ENCODE measurements at regions not wholly inside any gene's neighbourhood (a gene's known extent, or its start where the extent isn't known, plus 50 kb on each side); places are given as distances from the start of the nearest gene placed in this dataset.

DNA sequence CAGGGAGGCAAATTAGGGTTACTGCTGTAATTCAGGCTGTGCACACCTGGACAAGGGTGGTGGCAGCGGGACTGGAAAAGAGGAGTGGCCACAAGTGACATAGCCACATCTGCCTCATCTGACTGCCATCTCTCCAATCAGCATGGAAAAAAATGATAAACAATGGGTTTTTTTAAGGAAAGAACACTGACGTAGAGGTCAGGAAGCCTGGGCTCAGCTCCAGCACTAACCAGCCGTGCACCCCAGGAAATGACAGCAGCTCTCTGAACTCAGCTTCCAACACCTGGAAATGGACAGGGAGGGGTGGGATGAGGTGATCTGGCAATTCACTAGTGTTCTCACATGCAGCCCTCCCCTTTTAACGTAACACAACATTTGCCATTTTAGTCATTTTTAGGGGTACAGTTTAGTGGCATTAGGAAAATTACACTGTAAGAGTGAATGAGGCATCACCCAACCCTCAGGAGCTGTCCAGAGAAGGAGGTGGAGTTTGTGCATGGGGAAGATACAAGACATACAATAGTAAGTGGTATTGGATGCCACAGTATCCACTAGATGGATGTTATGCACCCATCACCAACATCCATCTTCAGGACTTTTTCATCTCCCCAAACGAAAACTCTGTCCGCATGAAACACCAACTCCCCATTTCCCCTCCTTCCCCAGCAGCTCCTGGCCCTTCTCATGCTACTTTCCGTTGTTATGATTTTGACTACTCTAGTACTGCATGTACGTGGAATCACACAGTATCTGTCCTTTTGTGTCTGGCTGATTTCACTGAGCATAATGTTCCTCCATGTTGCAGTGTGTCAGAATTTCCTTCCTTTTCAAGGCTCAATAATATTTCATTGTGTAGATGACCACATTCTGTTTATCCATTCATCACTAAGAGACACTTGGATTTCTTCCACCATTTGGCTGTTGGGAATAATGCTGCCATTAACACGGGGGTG is 215.5 kb upstream of the ECI2 start:
- Histone ChIP-seq H3K4me1 (ENCODE audit: control extremely low read depth in 1 of 4, control insufficient read depth in 4 of 4, insufficient read depth in 4 of 4, low read length in 3 of 4) (peaks cover 0 to 4% (median 0%) of the 10 kb centered on the region in 4 experiments), H3K4me3 (ENCODE audit: control insufficient read depth in 1 of 7, extremely low read depth in 1 of 7, insufficient read depth in 4 of 7, low read depth in 2 of 7, low read length in 6 of 7) (no peak overlapping the region), H3K27me3 (replicated peaks in 2 of 5; ENCODE audit: control insufficient read depth in 4 of 5, insufficient read depth in 5 of 5, low read length in 4 of 5) (no peaks in the 10 kb centered on the region), H3K27ac (ENCODE audit: insufficient read depth in 1 of 2, low read depth in 1 of 2, low read length in 2 of 2, poor library complexity in 1 of 2, severe bottlenecking in 2 of 2) (no peak overlapping the region), H3K9me3 (ENCODE audit: control extremely low read depth in 1 of 5, control insufficient read depth in 4 of 5, insufficient read depth in 2 of 5, low read depth in 1 of 5, low read length in 4 of 5) (peaks cover 0 to 4% (median 2%) of the 10 kb centered on the region in 5 experiments), H3K36me3 (ENCODE audit: control insufficient read depth in 4 of 4, insufficient read depth in 4 of 4, low read length in 3 of 4) (no peaks in the 10 kb centered on the region)
- POLR2A ChIA-PET, result no interaction called here
- CTCF ChIA-PET, result no interaction called here
- no peak for DNase-seq
- WGBS (ENCODE audit: insufficient coverage), result 60% methylated on average over 5 of the region's 9 CpGs

DNA sequence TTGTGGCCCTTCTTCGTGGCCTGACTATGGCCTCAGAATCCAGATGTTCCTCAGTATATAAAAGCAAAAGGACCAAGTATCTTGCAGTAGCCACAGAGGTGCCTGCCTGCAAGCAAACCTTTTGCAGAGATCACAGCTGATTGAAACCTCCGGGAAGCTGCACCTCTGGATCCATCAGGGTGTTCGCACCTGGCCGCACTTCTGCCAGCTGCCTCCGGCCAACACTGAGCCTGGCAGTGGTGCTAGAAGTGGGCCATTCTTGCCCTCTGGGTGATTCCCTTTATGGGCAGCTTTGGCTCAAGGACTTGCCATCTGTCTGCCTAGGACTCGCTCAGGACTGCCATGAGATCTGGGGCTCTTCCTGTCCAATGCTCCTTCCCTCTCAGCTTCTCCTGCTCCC is 214.6 kb upstream of the ECI2 start:
- no peaks in the 10 kb centered on the region for H3K36me3 ChIP-seq (ENCODE audit: control insufficient read depth in 4 of 4, insufficient read depth in 4 of 4, low read length in 3 of 4)
- H3K27me3 ChIP-seq (replicated peaks in 2 of 5; ENCODE audit: control insufficient read depth in 4 of 5, insufficient read depth in 5 of 5, low read length in 4 of 5), result no peaks in the 10 kb centered on the region
- ChIA-PET CTCF (no interaction called here), POLR2A (no interaction called here)
- DNase-seq, result no peak
- peaks cover 0 to 4% (median 2%) of the 10 kb centered on the region in 5 experiments for H3K9me3 ChIP-seq (ENCODE audit: control extremely low read depth in 1 of 5, control insufficient read depth in 4 of 5, insufficient read depth in 2 of 5, low read depth in 1 of 5, low read length in 4 of 5)
- H3K4me3 ChIP-seq (ENCODE audit: control insufficient read depth in 1 of 7, extremely low read depth in 1 of 7, insufficient read depth in 4 of 7, low read depth in 2 of 7, low read length in 6 of 7), result no peak overlapping the region
- peaks cover 0 to 13% (median 6%) of the 10 kb centered on the region in 4 experiments for H3K4me1 ChIP-seq (ENCODE audit: control extremely low read depth in 1 of 4, control insufficient read depth in 4 of 4, insufficient read depth in 4 of 4, low read length in 3 of 4)
- no peak overlapping the region for H3K27ac ChIP-seq (ENCODE audit: insufficient read depth in 1 of 2, low read depth in 1 of 2, low read length in 2 of 2, poor library complexity in 1 of 2, severe bottlenecking in 2 of 2)
- WGBS (ENCODE audit: insufficient coverage), result 97% methylated on average over 6 of the region's 6 CpGs

DNA sequence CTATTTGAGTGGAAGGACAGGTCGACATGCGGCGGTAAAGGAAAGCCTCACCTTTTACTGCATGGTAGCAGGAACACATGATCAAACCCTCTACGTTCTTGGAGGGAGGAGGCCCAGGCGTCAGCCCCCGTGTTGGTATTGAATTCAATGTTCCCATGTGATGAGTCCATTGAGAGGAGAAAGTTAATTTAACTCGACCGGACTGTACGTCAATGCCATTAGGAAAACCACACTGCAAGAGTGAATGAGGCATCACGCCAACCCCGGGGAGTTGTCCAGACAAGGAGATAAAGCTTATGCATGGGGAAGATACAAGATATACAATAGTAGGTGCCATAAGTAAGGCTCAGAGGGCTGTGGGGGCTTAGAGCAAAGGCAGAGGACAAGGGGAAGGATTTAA is 213.9 kb upstream of the ECI2 start:
- Histone ChIP-seq H3K4me3 (ENCODE audit: control insufficient read depth in 1 of 7, extremely low read depth in 1 of 7, insufficient read depth in 4 of 7, low read depth in 2 of 7, low read length in 6 of 7) (no peak overlapping the region), H3K27ac (ENCODE audit: insufficient read depth in 1 of 2, low read depth in 1 of 2, low read length in 2 of 2, poor library complexity in 1 of 2, severe bottlenecking in 2 of 2) (no peak overlapping the region), H3K9me3 (ENCODE audit: control extremely low read depth in 1 of 5, control insufficient read depth in 4 of 5, insufficient read depth in 2 of 5, low read depth in 1 of 5, low read length in 4 of 5) (peaks cover 0 to 4% (median 2%) of the 10 kb centered on the region in 5 experiments), H3K4me1 (ENCODE audit: control extremely low read depth in 1 of 4, control insufficient read depth in 4 of 4, insufficient read depth in 4 of 4, low read length in 3 of 4) (peaks cover 4 to 18% (median 11%) of the 10 kb centered on the region in 4 experiments), H3K27me3 (replicated peaks in 2 of 5; ENCODE audit: control insufficient read depth in 4 of 5, insufficient read depth in 5 of 5, low read length in 4 of 5) (no peaks in the 10 kb centered on the region), H3K36me3 (ENCODE audit: control insufficient read depth in 4 of 4, insufficient read depth in 4 of 4, low read length in 3 of 4) (no peaks in the 10 kb centered on the region)
- 88% methylated on average over 8 of the region's 11 CpGs for WGBS (ENCODE audit: insufficient coverage)
- DNase-seq, result no peak
- CTCF ChIA-PET, result no interaction called here
- POLR2A ChIA-PET, result no interaction called here

DNA sequence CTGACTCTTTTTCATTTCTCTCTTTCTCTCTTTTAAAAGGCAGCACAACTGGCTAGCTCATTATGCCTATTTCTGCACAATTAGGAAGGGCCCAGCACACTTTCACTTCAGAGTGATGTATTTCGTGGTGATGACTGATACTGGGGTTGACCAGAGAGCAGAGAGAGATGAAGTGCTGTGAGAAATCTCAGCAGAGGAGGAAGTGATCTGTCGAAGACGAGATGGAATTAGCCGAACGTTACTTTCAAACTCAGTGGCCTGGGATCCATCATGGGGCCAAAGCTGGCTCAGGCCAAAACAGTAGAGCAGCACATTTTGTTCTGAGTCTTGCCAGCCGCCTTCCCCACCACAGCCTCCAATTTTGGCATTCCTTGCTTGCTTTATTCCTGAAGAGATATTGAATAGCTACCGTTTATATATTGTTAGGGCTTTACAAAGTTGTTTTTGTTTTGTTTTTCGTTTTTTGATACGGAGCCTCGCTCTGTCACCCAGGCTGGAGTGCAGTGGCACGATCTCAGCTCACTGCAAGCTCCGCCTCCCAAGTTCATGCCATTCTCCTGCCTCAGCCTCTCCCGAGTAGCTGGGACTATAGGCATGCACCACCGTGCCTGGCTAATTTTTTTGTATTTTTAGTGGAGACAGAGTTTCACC is 213.2 kb upstream of the ECI2 start:
- Histone ChIP-seq H3K36me3 (ENCODE audit: control insufficient read depth in 4 of 4, insufficient read depth in 4 of 4, low read length in 3 of 4) (no peaks in the 10 kb centered on the region), H3K4me3 (ENCODE audit: control insufficient read depth in 1 of 7, extremely low read depth in 1 of 7, insufficient read depth in 4 of 7, low read depth in 2 of 7, low read length in 6 of 7) (no peak overlapping the region), H3K4me1 (ENCODE audit: control extremely low read depth in 1 of 4, control insufficient read depth in 4 of 4, insufficient read depth in 4 of 4, low read length in 3 of 4) (peaks cover 7 to 22% (median 15%) of the 10 kb centered on the region in 4 experiments), H3K9me3 (ENCODE audit: control extremely low read depth in 1 of 5, control insufficient read depth in 4 of 5, insufficient read depth in 2 of 5, low read depth in 1 of 5, low read length in 4 of 5) (peaks cover 0 to under 1% (median 0%) of the 10 kb centered on the region in 5 experiments), H3K27ac (ENCODE audit: insufficient read depth in 1 of 2, low read depth in 1 of 2, low read length in 2 of 2, poor library complexity in 1 of 2, severe bottlenecking in 2 of 2) (no peak overlapping the region), H3K27me3 (replicated peaks in 2 of 5; ENCODE audit: control insufficient read depth in 4 of 5, insufficient read depth in 5 of 5, low read length in 4 of 5) (no peaks in the 10 kb centered on the region)
- ChIA-PET POLR2A (no interaction called here), CTCF (no interaction called here)
- no peak for DNase-seq
- 84% methylated on average over 12 of the region's 14 CpGs for WGBS (ENCODE audit: insufficient coverage)

DNA sequence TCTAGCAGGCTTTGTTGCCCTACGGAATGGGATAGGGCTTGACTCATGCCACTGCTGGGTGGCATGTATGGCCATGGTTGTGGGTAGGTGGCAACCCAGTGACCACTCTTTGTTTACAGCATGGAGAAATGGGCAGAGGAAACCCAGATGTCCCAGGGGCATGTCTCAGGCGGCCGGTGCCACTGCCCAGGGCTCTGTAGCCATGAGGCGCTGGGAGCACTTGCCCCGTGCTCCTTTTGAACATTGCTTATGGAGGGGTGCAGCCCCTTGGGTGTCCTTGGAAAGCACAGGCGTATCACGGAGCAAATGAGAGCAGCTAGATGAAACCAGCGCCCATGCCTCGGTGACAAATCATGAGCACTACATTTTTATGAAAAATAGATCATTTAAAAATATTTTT is 212.5 kb upstream of the ECI2 start:
- Histone ChIP-seq H3K36me3 (ENCODE audit: control insufficient read depth in 4 of 4, insufficient read depth in 4 of 4, low read length in 3 of 4) (no peaks in the 10 kb centered on the region), H3K4me1 (ENCODE audit: control extremely low read depth in 1 of 4, control insufficient read depth in 4 of 4, insufficient read depth in 4 of 4, low read length in 3 of 4) (peaks cover 7 to 27% (median 15%) of the 10 kb centered on the region in 4 experiments), H3K27me3 (replicated peaks in 2 of 5; ENCODE audit: control insufficient read depth in 4 of 5, insufficient read depth in 5 of 5, low read length in 4 of 5) (no peaks in the 10 kb centered on the region), H3K27ac (ENCODE audit: insufficient read depth in 1 of 2, low read depth in 1 of 2, low read length in 2 of 2, poor library complexity in 1 of 2, severe bottlenecking in 2 of 2) (no peak overlapping the region), H3K4me3 (ENCODE audit: control insufficient read depth in 1 of 7, extremely low read depth in 1 of 7, insufficient read depth in 4 of 7, low read depth in 2 of 7, low read length in 6 of 7) (no peak overlapping the region), H3K9me3 (ENCODE audit: control extremely low read depth in 1 of 5, control insufficient read depth in 4 of 5, insufficient read depth in 2 of 5, low read depth in 1 of 5, low read length in 4 of 5) (no peaks in the 10 kb centered on the region)
- ChIA-PET CTCF (no interaction called here), POLR2A (no interaction called here)
- no peak for DNase-seq
- 100% methylated on average over 4 of the region's 9 CpGs for WGBS (ENCODE audit: insufficient coverage)

DNA sequence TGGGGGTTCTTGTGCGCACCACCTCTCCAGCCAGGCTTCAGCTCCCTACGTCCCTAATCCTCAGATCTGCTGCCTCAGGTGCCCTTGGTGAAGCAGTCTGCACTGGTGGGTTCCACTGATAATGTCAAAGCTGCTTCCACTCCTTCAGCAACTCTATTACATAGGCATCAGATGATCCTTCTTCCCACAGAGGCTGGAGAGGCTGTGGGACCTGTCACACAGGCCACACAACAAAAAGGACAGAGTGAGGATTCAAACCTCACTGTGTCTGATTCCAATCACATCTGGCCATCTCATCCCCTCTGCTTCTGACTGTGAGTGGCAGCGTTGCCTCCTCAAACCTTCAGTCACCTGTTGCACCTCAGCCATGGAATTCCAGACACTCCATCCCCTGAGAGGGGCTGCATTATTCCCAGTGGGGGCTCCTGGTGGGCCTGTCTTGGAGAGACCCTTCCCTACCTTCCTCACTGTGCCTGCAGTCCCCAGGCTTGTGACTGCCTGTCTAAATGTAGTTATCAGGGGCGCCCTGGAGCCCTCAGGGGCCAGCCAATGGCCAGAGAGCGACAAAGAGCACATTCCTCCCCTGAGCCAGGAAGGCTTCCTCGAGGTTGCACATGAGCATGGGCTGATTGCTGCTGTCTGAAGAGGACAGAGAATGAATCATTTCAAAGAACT is 211.4 kb upstream of the ECI2 start:
- ChIA-PET POLR2A (no interaction called here), CTCF (no interaction called here)
- Histone ChIP-seq H3K4me3 (ENCODE audit: control insufficient read depth in 1 of 7, extremely low read depth in 1 of 7, insufficient read depth in 4 of 7, low read depth in 2 of 7, low read length in 6 of 7) (no peak overlapping the region), H3K27me3 (replicated peaks in 2 of 5; ENCODE audit: control insufficient read depth in 4 of 5, insufficient read depth in 5 of 5, low read length in 4 of 5) (no peaks in the 10 kb centered on the region), H3K27ac (ENCODE audit: insufficient read depth in 1 of 2, low read depth in 1 of 2, low read length in 2 of 2, poor library complexity in 1 of 2, severe bottlenecking in 2 of 2) (no peak overlapping the region), H3K36me3 (ENCODE audit: control insufficient read depth in 4 of 4, insufficient read depth in 4 of 4, low read length in 3 of 4) (no peaks in the 10 kb centered on the region), H3K9me3 (ENCODE audit: control extremely low read depth in 1 of 5, control insufficient read depth in 4 of 5, insufficient read depth in 2 of 5, low read depth in 1 of 5, low read length in 4 of 5) (no peaks in the 10 kb centered on the region), H3K4me1 (ENCODE audit: control extremely low read depth in 1 of 4, control insufficient read depth in 4 of 4, insufficient read depth in 4 of 4, low read length in 3 of 4) (peaks cover 7 to 27% (median 15%) of the 10 kb centered on the region in 4 experiments)
- no peak for DNase-seq
- WGBS (ENCODE audit: insufficient coverage), result 98% methylated on average over 6 of the region's 6 CpGs

DNA sequence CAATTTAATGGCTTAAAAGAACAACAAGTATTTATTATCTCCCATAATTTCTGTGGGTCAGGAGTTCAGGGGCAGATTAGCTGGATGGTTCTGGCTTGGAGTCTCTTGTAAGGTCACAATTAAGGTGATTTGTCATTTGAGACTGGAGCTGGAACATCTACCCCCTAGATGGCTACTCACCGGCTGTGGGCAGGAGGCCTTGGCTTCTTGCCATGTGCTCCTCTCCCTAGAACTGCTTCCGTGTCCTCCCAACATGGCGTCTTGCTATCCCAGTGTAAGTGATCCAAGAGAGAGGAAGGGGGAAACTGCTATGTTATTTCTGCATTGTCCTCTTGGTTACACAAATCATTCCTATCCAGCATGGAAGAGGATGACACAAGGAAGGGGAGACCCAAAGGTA is 210.2 kb upstream of the ECI2 start:
- WGBS (ENCODE audit: insufficient coverage), result 93% methylated on average over 2 of the region's 3 CpGs
- DNase-seq, result no peak
- Histone ChIP-seq H3K36me3 (ENCODE audit: control insufficient read depth in 4 of 4, insufficient read depth in 4 of 4, low read length in 3 of 4) (no peaks in the 10 kb centered on the region), H3K27ac (ENCODE audit: insufficient read depth in 1 of 2, low read depth in 1 of 2, low read length in 2 of 2, poor library complexity in 1 of 2, severe bottlenecking in 2 of 2) (no peak overlapping the region), H3K9me3 (ENCODE audit: control extremely low read depth in 1 of 5, control insufficient read depth in 4 of 5, insufficient read depth in 2 of 5, low read depth in 1 of 5, low read length in 4 of 5) (no peaks in the 10 kb centered on the region), H3K4me1 (ENCODE audit: control extremely low read depth in 1 of 4, control insufficient read depth in 4 of 4, insufficient read depth in 4 of 4, low read length in 3 of 4) (peaks cover 7 to 27% (median 14%) of the 10 kb centered on the region in 4 experiments), H3K4me3 (ENCODE audit: control insufficient read depth in 1 of 7, extremely low read depth in 1 of 7, insufficient read depth in 4 of 7, low read depth in 2 of 7, low read length in 6 of 7) (no peak overlapping the region), H3K27me3 (replicated peaks in 2 of 5; ENCODE audit: control insufficient read depth in 4 of 5, insufficient read depth in 5 of 5, low read length in 4 of 5) (no peaks in the 10 kb centered on the region)
- ChIA-PET CTCF (no interaction called here), POLR2A (no interaction called here)
